HepG2 (cell line): ENCODE measurements at regions not wholly inside any gene's neighbourhood (a gene's known extent, or its start where the extent isn't known, plus 50 kb on each side); places are given as distances from the start of the nearest gene placed in this dataset.

Experiments
- DBP ChIP-seq: sonication (generic); formaldehyde crosslinking; IDR thresholded peaks from 2 replicates; pipeline ENCODE4 v1.4.0; 2020; ENCODE audit warnings: missing genetic modification reagents; ENCODE audit errors: not compliant biosample characterization
- NFAT5 ChIP-seq: sonication (generic); formaldehyde crosslinking; IDR thresholded peaks from 2 replicates; pipeline ENCODE4 v1.4.0; 2020; ENCODE audit warnings: missing genetic modification reagents
- UBTF ChIP-seq: sonication (generic); formaldehyde crosslinking; IDR thresholded peaks from 2 replicates; pipeline ENCODE4 v1.4.0; 2020; ENCODE audit warnings: mild to moderate bottlenecking, missing genetic modification reagents
- YEATS2 ChIP-seq: sonication (generic); formaldehyde crosslinking; IDR thresholded peaks from 2 replicates; pipeline ENCODE4 v1.4.0; 2020; ENCODE audit warnings: missing genetic modification reagents, borderline replicate concordance
- ZNF232 ChIP-seq: sonication (generic); formaldehyde crosslinking; IDR thresholded peaks from 2 replicates; pipeline ENCODE4 v1.4.0; 2020; ENCODE audit warnings: missing genetic modification reagents, borderline replicate concordance
- ZNF451 ChIP-seq: sonication (generic); formaldehyde crosslinking; IDR thresholded peaks from 2 replicates; pipeline ENCODE4 v1.5.0; 2020; ENCODE audit warnings: mild to moderate bottlenecking, missing genetic modification reagents
- TF ChIP-seq, protein P1 (sequence below): sonication (generic); formaldehyde crosslinking; IDR thresholded peaks from 2 replicates; pipeline ENCODE4 v1.4.0; 2020; ENCODE audit warnings: missing genetic modification reagents
- TF ChIP-seq, protein P2 (sequence below): sonication (generic); formaldehyde crosslinking; IDR thresholded peaks from 2 replicates; pipeline ENCODE4 v1.5.0; 2020; ENCODE audit warnings: mild to moderate bottlenecking, missing genetic modification reagents
- TF ChIP-seq, protein P3 (sequence below), 2 experiments: sonication (generic) in 1 of 2; formaldehyde crosslinking in 1 of 2; IDR thresholded peaks; 2 replicates each; pipeline versions ENCODE4 v1.4.0 to v1.6.1; 2016 to 2020; ENCODE audit warnings: borderline replicate concordance in 1 of 2, low read depth in 1 of 2, mild to moderate bottlenecking in 1 of 2, missing genetic modification reagents in 1 of 2

GRCh38 chr2:145822892-145823534 is 1303.1 kb upstream of the ZEB2 start (continued):
- TF ChIP-seq, protein P1, sequence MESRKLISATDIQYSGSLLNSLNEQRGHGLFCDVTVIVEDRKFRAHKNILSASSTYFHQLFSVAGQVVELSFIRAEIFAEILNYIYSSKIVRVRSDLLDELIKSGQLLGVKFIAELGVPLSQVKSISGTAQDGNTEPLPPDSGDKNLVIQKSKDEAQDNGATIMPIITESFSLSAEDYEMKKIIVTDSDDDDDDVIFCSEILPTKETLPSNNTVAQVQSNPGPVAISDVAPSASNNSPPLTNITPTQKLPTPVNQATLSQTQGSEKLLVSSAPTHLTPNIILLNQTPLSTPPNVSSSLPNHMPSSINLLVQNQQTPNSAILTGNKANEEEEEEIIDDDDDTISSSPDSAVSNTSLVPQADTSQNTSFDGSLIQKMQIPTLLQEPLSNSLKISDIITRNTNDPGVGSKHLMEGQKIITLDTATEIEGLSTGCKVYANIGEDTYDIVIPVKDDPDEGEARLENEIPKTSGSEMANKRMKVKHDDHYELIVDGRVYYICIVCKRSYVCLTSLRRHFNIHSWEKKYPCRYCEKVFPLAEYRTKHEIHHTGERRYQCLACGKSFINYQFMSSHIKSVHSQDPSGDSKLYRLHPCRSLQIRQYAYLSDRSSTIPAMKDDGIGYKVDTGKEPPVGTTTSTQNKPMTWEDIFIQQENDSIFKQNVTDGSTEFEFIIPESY (CRISPR knock-in tag) = no peak
- TF ChIP-seq YEATS2 (CRISPR knock-in tag) (no peak), UBTF (no peak), ZNF451 (no peak), DBP (CRISPR knock-in tag) (no peak), NFAT5 (CRISPR knock-in tag) (no peak), ZNF232 (CRISPR knock-in tag) (no peak)
- TF ChIP-seq, protein P2, sequence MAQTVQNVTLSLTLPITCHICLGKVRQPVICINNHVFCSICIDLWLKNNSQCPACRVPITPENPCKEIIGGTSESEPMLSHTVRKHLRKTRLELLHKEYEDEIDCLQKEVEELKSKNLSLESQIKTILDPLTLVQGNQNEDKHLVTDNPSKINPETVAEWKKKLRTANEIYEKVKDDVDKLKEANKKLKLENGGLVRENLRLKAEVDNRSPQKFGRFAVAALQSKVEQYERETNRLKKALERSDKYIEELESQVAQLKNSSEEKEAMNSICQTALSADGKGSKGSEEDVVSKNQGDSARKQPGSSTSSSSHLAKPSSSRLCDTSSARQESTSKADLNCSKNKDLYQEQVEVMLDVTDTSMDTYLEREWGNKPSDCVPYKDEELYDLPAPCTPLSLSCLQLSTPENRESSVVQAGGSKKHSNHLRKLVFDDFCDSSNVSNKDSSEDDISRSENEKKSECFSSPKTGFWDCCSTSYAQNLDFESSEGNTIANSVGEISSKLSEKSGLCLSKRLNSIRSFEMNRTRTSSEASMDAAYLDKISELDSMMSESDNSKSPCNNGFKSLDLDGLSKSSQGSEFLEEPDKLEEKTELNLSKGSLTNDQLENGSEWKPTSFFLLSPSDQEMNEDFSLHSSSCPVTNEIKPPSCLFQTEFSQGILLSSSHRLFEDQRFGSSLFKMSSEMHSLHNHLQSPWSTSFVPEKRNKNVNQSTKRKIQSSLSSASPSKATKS (CRISPR knock-in tag) = no peak
- TF ChIP-seq, protein P3, sequence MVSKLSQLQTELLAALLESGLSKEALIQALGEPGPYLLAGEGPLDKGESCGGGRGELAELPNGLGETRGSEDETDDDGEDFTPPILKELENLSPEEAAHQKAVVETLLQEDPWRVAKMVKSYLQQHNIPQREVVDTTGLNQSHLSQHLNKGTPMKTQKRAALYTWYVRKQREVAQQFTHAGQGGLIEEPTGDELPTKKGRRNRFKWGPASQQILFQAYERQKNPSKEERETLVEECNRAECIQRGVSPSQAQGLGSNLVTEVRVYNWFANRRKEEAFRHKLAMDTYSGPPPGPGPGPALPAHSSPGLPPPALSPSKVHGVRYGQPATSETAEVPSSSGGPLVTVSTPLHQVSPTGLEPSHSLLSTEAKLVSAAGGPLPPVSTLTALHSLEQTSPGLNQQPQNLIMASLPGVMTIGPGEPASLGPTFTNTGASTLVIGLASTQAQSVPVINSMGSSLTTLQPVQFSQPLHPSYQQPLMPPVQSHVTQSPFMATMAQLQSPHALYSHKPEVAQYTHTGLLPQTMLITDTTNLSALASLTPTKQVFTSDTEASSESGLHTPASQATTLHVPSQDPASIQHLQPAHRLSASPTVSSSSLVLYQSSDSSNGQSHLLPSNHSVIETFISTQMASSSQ (IDR thresholded peaks at IDR 0.05; ENCODE audit: low read depth) = peak; percentile 81
- TF ChIP-seq, protein P3 (CRISPR knock-in tag; IDR thresholded peaks at IDR 0.05; ENCODE audit: borderline replicate concordance) = peak; percentile 91; the same call in 1 of the 2 replicates
